HCT116 (cell line): ENCODE measurements at regions not wholly inside any gene's neighbourhood (a gene's known extent, or its start where the extent isn't known, plus 50 kb on each side); places are given as distances from the start of the nearest gene placed in this dataset.

Experiments
- ATAC-seq: fragments of 200-7000 bp; cut with Tn5 transposase; 2 replicates; pipeline ENCODE4 v1.9.1; 2020; ENCODE audit warnings: mild to moderate bottlenecking, moderate library complexity
- BruUV-seq: library from RNA; stranded (reverse); fragments of 400-500 nt; replicated peaks from 2 replicates; lab custom pipeline; 2021; lab: Mats Ljungman, UMichigan
- CTCF ChIA-PET: fragments of 300-600 bp; sonication (Branson Sonifier 250); formaldehyde crosslinking; loops from one replicate; lab custom pipeline; 2021; ENCODE audit warnings: antibody characterized with exemption; lab: Charles Lee
- POLR2A ChIA-PET: fragments of 300-600, 350-600 bp; sonication (Branson Sonifier 250); formaldehyde crosslinking; loops from one replicate; lab custom pipeline; 2021; ENCODE audit warnings: antibody characterized with exemption; lab: Charles Lee
- RAD21 ChIA-PET, 2 experiments: fragments of 300-600 bp; sonication (Branson Sonifier 250); formaldehyde crosslinking; loops; one replicate each; lab custom pipeline; 2023; ENCODE audit warnings: low total read pairs in 2 of 2; ENCODE audit not compliant: uncharacterized antibody in 2 of 2, unreplicated experiment in 2 of 2, low non-redundant PET in 1 of 2; lab: Charles Lee
- DNase-seq: peaks from one replicate; pipeline ENCODE4 v3.0.0-alpha.2; 2010; ENCODE audit warnings: low read depth, low spot score
- H2AFZ ChIP-seq: fragments of 200-600 bp; shearing (Covaris generic), sonication (generic); 2 replicates; pipeline ENCODE4 v1.6.1; 2017; ENCODE audit warnings: low read depth, mixed run types, mixed read lengths, antibody characterized with exemption, low read length; ENCODE audit not compliant: poor library complexity, severe bottlenecking
- H3K27ac ChIP-seq: 2 replicates; pipeline ENCODE4 v1.5.1; 2012; ENCODE audit warnings: low read depth, low read length
- H3K27me3 ChIP-seq: fragments of 200-600 bp; sonication (generic); 2 replicates; pipeline ENCODE4 v1.6.1; 2016; ENCODE audit warnings: mixed run types, low read length, mixed read lengths; ENCODE audit not compliant: insufficient read depth
- H3K36me3 ChIP-seq, 2 experiments: fragments of 200-500 bp in 1 of 2; fragments of 200-600 bp in 1 of 2; sonication (Bioruptor generic) in 1 of 2; sonication (generic) in 1 of 2; 2 replicates each; pipeline versions ENCODE4 v1.5.1 to v1.6.1; 2014 to 2016; ENCODE audit warnings: low read length in 2 of 2, inconsistent platforms in 1 of 2, mixed read lengths in 1 of 2, mixed run types in 1 of 2; ENCODE audit not compliant: insufficient read depth in 2 of 2, control insufficient read depth in 1 of 2
- H3K4me1 ChIP-seq, 2 experiments: fragments of 200-600 bp in 1 of 2; sonication (generic) in 1 of 2; 2 replicates each; pipeline versions ENCODE4 v1.5.1 to v1.6.1; 2012 to 2017; ENCODE audit warnings: low read length in 2 of 2, inconsistent platforms in 1 of 2, mild to moderate bottlenecking in 1 of 2, mixed read lengths in 1 of 2, mixed run types in 1 of 2, moderate library complexity in 1 of 2; ENCODE audit not compliant: insufficient read depth in 2 of 2, control insufficient read depth in 1 of 2
- H3K4me2 ChIP-seq: fragments of 200-600 bp; sonication (generic); 2 replicates; pipeline ENCODE4 v1.6.1; 2017; ENCODE audit warnings: mixed run types, low read length, mixed read lengths
- H3K4me3 ChIP-seq, 2 experiments: fragments of 200-600 bp in 1 of 2; sonication (generic) in 1 of 2; replicated peaks in 1 of 2; 2 replicates each; pipeline ENCODE4 v1.5.1; 2011 to 2016; ENCODE audit warnings: low read length in 2 of 2, control low read depth in 1 of 2, low read depth in 1 of 2, mild to moderate bottlenecking in 1 of 2, mixed read lengths in 1 of 2, mixed run types in 1 of 2
- H3K79me2 ChIP-seq: fragments of 200-600 bp; sonication (generic); 2 replicates; pipeline ENCODE4 v1.6.1; 2017; ENCODE audit warnings: mild to moderate bottlenecking, mixed run types, low read length, moderate library complexity, mixed read lengths; ENCODE audit not compliant: insufficient read depth
- H3K9ac ChIP-seq: fragments of 200-600 bp; sonication (generic); 2 replicates; pipeline ENCODE4 v1.6.1; 2016; ENCODE audit warnings: low read length, mixed read lengths
- H3K9me2 ChIP-seq: fragments of 200-600 bp; sonication (generic), shearing (Covaris generic); 2 replicates; pipeline ENCODE4 v1.6.1; 2017; ENCODE audit warnings: mixed run types, mild to moderate bottlenecking, moderate library complexity; ENCODE audit not compliant: insufficient read depth
- H3K9me3 ChIP-seq, 2 experiments: fragments of 200-500 bp in 1 of 2; fragments of 200-600 bp in 1 of 2; sonication (Bioruptor generic) in 1 of 2; sonication (generic) in 1 of 2; 2 replicates each; pipeline ENCODE4 v1.6.1; 2014 to 2017; ENCODE audit warnings: low read length in 2 of 2, mixed read lengths in 2 of 2, inconsistent platforms in 1 of 2, low read depth in 1 of 2, mild to moderate bottlenecking in 1 of 2, mixed run types in 1 of 2, moderate library complexity in 1 of 2; ENCODE audit not compliant: control insufficient read depth in 1 of 2, insufficient read depth in 1 of 2
- H4K20me1 ChIP-seq: fragments of 200-600 bp; sonication (generic), shearing (Covaris generic); 2 replicates; pipeline ENCODE4 v1.6.1; 2017; ENCODE audit warnings: mixed run types, mild to moderate bottlenecking, moderate library complexity; ENCODE audit not compliant: insufficient read depth
- CBX3 ChIP-seq: IDR thresholded peaks from 2 replicates; pipeline ENCODE4 v1.6.1; 2012; ENCODE audit warnings: low read depth
- EGR1 ChIP-seq: IDR thresholded peaks from 2 replicates; pipeline ENCODE4 v1.6.1; 2012; ENCODE audit warnings: low read depth
- ELF1 ChIP-seq: IDR thresholded peaks from 2 replicates; pipeline ENCODE4 v1.6.1; 2012; ENCODE audit warnings: low read depth, borderline replicate concordance
- EZH2 ChIP-seq: fragments of 200-600 bp; sonication (generic); IDR thresholded peaks from 2 replicates; pipeline ENCODE4 v1.6.1; 2017; ENCODE audit warnings: antibody characterized with exemption, mixed run types
- EZH2phosphoT487 ChIP-seq: fragments of 200-600 bp; IDR thresholded peaks from 2 replicates; pipeline ENCODE4 v1.6.1; 2018; ENCODE audit warnings: antibody characterized with exemption, borderline replicate concordance
- FOSL1 ChIP-seq: IDR thresholded peaks from 2 replicates; pipeline ENCODE4 v1.6.1; 2012; ENCODE audit warnings: low read depth
- JUND ChIP-seq: IDR thresholded peaks from 2 replicates; pipeline ENCODE4 v1.6.1; 2012
- POLR2AphosphoS5 ChIP-seq: IDR thresholded peaks from 2 replicates; pipeline ENCODE4 v1.6.1; 2011; ENCODE audit warnings: mild to moderate bottlenecking, low read depth, low read length, moderate library complexity
- RAD21 ChIP-seq: IDR thresholded peaks from 2 replicates; pipeline ENCODE4 v1.6.1; 2012; ENCODE audit warnings: low read depth, mild to moderate bottlenecking
- SIN3A ChIP-seq: IDR thresholded peaks from 2 replicates; pipeline ENCODE4 v1.6.1; 2012; ENCODE audit warnings: low read depth
- SP1 ChIP-seq: IDR thresholded peaks from 2 replicates; pipeline ENCODE4 v1.6.1; 2012; ENCODE audit warnings: low read depth
- SRF ChIP-seq: IDR thresholded peaks from 2 replicates; pipeline ENCODE4 v1.6.1; 2012; ENCODE audit warnings: low read depth
- TCF7L2 ChIP-seq: IDR thresholded peaks from 2 replicates; pipeline ENCODE4 v1.7.0; 2011; ENCODE audit warnings: borderline replicate concordance, inconsistent platforms; ENCODE audit not compliant: insufficient read depth, insufficient read length; ENCODE audit errors: extremely low read depth
- YY1 ChIP-seq: IDR thresholded peaks from 2 replicates; pipeline ENCODE4 v1.6.1; 2011; ENCODE audit warnings: low read length, low read depth, moderate library complexity, mild to moderate bottlenecking; ENCODE audit not compliant: insufficient replicate concordance; ENCODE audit errors: extremely low read depth
- ZFX ChIP-seq: fragments of 450-650 bp; IDR thresholded peaks from 2 replicates; pipeline ENCODE4 v1.6.1; 2017
- ZNF274 ChIP-seq: fragments of 200-500 bp; sonication (Bioruptor generic); IDR thresholded peaks from 2 replicates; pipeline ENCODE4 v1.6.1; 2014; ENCODE audit warnings: mild to moderate bottlenecking, low read depth, low read length, inconsistent platforms
- intact Hi-C: fragments of 100-400 bp; cut with micrococcal nuclease; formaldehyde crosslinking; loops from 2 replicates; pipeline ENCODE4 v1.10.0; 2022
- TF ChIP-seq, protein P1 (sequence below): IDR thresholded peaks from 2 replicates; pipeline ENCODE4 v1.6.1; 2012
- TF ChIP-seq, protein P2 (sequence below): IDR thresholded peaks from 2 replicates; pipeline ENCODE4 v1.6.1; 2012; ENCODE audit warnings: low read depth
- TF ChIP-seq, protein P3 (sequence below): IDR thresholded peaks from 2 replicates; pipeline ENCODE4 v1.6.1; 2012
- TF ChIP-seq, protein P4 (sequence below), 3 experiments: fragments of 200-600 bp in 1 of 3; sonication (generic) in 1 of 3; IDR thresholded peaks in 2 of 3; conservative IDR thresholded peaks in 1 of 3; 2 replicates each; pipeline ENCODE4 v1.5.1; 2012 to 2017; ENCODE audit warnings: low read depth in 2 of 3, low read length in 2 of 3, antibody characterized with exemption in 1 of 3, borderline replicate concordance in 1 of 3, control low read depth in 1 of 3, mild to moderate bottlenecking in 1 of 3, mixed read lengths in 1 of 3, mixed run types in 1 of 3, moderate library complexity in 1 of 3; ENCODE audit not compliant: insufficient read depth in 1 of 3

DNA sequence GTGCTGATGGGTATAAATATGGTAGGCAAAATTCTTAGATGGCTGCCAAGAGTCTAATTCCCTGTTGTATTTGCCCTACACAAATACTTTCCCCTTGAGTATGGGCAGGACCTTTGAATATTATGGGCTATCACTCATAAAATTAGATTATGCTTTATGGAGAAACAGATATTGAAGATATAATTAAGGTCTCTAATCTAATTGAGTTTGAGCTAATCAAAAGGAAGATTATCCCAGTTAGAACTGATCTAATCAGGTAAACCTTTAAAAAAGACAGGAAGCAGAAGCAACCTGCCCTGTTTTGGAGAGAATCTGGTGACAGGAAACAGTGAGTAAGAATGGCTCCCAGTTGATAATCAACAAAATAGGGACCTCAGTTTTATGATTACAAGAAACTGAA lies 609.0 kb upstream of the PRMT6 start:
- ChIA-PET RAD21 (no interaction called here), POLR2A (no interaction called here), CTCF (no interaction called here)
- Histone ChIP-seq H3K4me2 (no peak overlapping the region), H3K27me3 (no peaks in the 10 kb centered on the region), H3K9me2 (no peaks in the 10 kb centered on the region), H3K79me2 (no peaks in the 10 kb centered on the region), H2AFZ (no peak overlapping the region), H3K4me3 (no peak overlapping the region), H3K4me1 (no peaks in the 10 kb centered on the region), H3K9ac (no peak overlapping the region), H3K27ac (no peak overlapping the region), H3K9me3 (peaks cover 8 to 22% of the 10 kb centered on the region in 2 experiments; a peak in 2 of 4 replicates), H3K36me3 (no peaks in the 10 kb centered on the region)
- DNase-seq: no peak
- intact Hi-C loops: no loop called here
- no peak for ATAC-seq
- TF ChIP-seq SIN3A (no peak), ELF1 (no peak), JUND (no peak), EGR1 (no peak), YY1 (no peak), RAD21 (no peak), SRF (no peak), POLR2AphosphoS5 (no peak), TCF7L2 (no peak), SP1 (no peak), FOSL1 (no peak), CBX3 (no peak), ZFX (no peak), EZH2 (no peak), EZH2phosphoT487 (no peak), ZNF274 (no peak)
- TF ChIP-seq, protein P1, sequence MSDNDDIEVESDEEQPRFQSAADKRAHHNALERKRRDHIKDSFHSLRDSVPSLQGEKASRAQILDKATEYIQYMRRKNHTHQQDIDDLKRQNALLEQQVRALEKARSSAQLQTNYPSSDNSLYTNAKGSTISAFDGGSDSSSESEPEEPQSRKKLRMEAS: no peak
- TF ChIP-seq, protein P2, sequence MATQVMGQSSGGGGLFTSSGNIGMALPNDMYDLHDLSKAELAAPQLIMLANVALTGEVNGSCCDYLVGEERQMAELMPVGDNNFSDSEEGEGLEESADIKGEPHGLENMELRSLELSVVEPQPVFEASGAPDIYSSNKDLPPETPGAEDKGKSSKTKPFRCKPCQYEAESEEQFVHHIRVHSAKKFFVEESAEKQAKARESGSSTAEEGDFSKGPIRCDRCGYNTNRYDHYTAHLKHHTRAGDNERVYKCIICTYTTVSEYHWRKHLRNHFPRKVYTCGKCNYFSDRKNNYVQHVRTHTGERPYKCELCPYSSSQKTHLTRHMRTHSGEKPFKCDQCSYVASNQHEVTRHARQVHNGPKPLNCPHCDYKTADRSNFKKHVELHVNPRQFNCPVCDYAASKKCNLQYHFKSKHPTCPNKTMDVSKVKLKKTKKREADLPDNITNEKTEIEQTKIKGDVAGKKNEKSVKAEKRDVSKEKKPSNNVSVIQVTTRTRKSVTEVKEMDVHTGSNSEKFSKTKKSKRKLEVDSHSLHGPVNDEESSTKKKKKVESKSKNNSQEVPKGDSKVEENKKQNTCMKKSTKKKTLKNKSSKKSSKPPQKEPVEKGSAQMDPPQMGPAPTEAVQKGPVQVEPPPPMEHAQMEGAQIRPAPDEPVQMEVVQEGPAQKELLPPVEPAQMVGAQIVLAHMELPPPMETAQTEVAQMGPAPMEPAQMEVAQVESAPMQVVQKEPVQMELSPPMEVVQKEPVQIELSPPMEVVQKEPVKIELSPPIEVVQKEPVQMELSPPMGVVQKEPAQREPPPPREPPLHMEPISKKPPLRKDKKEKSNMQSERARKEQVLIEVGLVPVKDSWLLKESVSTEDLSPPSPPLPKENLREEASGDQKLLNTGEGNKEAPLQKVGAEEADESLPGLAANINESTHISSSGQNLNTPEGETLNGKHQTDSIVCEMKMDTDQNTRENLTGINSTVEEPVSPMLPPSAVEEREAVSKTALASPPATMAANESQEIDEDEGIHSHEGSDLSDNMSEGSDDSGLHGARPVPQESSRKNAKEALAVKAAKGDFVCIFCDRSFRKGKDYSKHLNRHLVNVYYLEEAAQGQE: no peak
- TF ChIP-seq, protein P3, sequence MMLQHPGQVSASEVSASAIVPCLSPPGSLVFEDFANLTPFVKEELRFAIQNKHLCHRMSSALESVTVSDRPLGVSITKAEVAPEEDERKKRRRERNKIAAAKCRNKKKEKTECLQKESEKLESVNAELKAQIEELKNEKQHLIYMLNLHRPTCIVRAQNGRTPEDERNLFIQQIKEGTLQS: no peak
- TF ChIP-seq, protein P4, sequence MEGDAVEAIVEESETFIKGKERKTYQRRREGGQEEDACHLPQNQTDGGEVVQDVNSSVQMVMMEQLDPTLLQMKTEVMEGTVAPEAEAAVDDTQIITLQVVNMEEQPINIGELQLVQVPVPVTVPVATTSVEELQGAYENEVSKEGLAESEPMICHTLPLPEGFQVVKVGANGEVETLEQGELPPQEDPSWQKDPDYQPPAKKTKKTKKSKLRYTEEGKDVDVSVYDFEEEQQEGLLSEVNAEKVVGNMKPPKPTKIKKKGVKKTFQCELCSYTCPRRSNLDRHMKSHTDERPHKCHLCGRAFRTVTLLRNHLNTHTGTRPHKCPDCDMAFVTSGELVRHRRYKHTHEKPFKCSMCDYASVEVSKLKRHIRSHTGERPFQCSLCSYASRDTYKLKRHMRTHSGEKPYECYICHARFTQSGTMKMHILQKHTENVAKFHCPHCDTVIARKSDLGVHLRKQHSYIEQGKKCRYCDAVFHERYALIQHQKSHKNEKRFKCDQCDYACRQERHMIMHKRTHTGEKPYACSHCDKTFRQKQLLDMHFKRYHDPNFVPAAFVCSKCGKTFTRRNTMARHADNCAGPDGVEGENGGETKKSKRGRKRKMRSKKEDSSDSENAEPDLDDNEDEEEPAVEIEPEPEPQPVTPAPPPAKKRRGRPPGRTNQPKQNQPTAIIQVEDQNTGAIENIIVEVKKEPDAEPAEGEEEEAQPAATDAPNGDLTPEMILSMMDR (IDR thresholded peaks at IDR 0.05 in 2 of 3, conservative IDR thresholded peaks at IDR 0.05 in 1 of 3; ENCODE audit: borderline replicate concordance in 1 of 3, insufficient read depth in 1 of 3, low read depth in 2 of 3, low read length in 2 of 3): no peak
- TF ChIP-seq, all 23 proteins: peak for 0
- no TSS peak for BruUV-seq
- H4K20me1 ChIP-seq: no peaks in the 10 kb centered on the region
